GM12875 (cell line): ENCODE measurements at regions not wholly inside any gene's neighbourhood (a gene's known extent, or its start where the extent isn't known, plus 50 kb on each side); places are given as distances from the start of the nearest gene placed in this dataset.

Experiments used
- H3K4me3 ChIP-seq: one replicate; pipeline ENCODE4 v1.5.1; 2011; ENCODE audit warnings: low read depth, low read length, control low read depth
- CTCF ChIP-seq: IDR thresholded peaks from 2 replicates; pipeline ENCODE4 v1.5.1; 2011; ENCODE audit warnings: low read depth, mild to moderate bottlenecking, control low read depth, inconsistent platforms, low read length, moderate library complexity, borderline replicate concordance; ENCODE audit not compliant: insufficient read depth

DNA sequence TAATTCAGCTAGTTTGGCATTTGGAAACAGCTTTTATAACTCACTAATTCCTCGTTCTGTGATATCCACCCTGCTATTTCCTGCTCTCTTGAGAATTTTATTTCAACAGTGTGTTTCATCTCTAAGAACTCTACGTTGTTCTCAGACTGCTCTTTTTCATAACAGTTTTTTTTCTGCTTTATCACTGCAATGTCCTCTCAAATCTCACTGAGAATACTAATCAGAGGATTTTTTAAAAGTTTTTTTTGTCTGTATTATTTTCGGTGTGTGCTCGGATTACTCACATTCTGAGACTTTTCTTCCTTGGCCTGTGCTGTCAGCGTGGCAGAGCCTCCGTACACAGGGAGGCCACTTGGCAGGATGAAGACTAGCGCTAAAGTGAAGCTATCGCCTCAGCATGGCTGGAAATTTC, 59.4 kb upstream of the NEO1 start:
- TF ChIP-seq CTCF = no peak

GRCh38 chr15:72991026-72991425, 61.2 kb upstream of the NEO1 start:
- TF ChIP-seq CTCF = no peak

More for the DNA sequence above, 59.4 kb upstream of the NEO1 start:
- no peak overlapping the region for H3K4me3 ChIP-seq

GRCh38 chr15:72983801-72984545, 68.3 kb upstream of the NEO1 start:
- no peak overlapping the region for H3K4me3 ChIP-seq
- TF ChIP-seq CTCF = no peak

More at GRCh38 chr15:72991026-72991425, 61.2 kb upstream of the NEO1 start:
- no peak overlapping the region for H3K4me3 ChIP-seq

DNA sequence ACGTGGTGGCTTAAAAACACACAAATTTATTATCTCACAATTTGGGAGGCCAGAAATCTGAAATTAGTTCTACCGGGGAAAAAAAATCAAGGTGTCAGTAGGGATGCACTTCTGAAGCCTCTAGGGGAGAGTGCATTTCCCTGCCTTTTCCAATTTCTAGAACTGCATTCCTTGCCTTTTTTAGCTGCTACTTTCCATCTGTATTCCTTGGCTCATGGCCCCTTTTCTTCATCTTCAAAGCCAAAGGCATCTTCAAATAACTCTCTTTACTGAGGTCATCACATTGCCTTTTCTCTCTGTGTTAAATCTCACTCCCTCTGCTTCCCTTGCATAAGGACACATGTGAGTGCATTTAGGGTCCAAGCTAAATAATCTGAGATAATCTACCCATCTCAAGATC, 69.5 kb upstream of the NEO1 start:
- TF ChIP-seq CTCF = no peak
- H3K4me3 ChIP-seq = no peak overlapping the region

DNA sequence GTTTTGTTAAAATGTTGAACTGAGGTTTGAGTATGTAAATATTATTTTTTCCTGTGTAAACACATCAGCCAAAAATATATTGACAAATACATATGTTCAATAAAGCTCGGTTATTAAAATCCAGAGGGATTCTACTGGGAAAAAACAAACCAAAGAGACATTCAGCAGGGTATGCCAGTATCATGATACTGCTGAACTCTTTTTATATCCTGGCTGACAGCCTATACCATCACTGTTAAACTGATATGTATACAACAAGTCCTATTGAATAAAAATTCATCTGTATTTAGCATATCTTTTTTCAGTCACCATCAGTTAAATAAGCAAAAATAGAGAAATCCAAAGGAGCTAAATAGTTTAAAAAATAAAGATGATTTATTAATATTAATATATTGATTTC, 71.6 kb upstream of the NEO1 start:
- H3K4me3 ChIP-seq = no peak overlapping the region
- TF ChIP-seq CTCF = no peak

GRCh38 chr15:72979791-72980190, 72.5 kb upstream of the NEO1 start:
- no peak for TF ChIP-seq CTCF
- no peak overlapping the region for H3K4me3 ChIP-seq

DNA sequence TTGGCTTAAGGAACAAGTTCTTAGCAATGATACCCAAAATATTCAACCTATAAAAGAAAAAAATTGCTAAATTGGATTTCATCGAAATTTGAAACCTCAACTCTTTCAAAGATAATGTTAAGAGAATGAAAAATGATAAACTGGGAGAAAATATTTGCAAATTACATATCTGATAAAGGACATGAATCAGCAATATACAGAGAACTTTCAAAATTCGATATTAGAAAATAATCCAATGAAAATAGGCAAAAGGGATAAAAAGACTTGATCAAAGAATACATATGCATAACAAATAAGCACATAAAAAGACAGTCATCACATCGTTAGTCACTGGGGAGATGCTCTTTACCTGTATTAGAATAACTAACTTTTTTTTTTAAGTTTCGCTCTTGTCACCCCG, 73.0 kb upstream of the NEO1 start:
- TF ChIP-seq CTCF = no peak

More for the DNA sequence above, 73.0 kb upstream of the NEO1 start:
- H3K4me3 ChIP-seq = no peak overlapping the region
